Fibroblast of pulmonary artery (primary cell): ENCODE measurements at regions not wholly inside any gene's neighbourhood (a gene's known extent, or its start where the extent isn't known, plus 50 kb on each side); places are given as distances from the start of the nearest gene placed in this dataset.
A peak's percentile ranks its signal among the peaks of the same experiment; 100 is the strongest.

Experiments used
- DNase-seq: peaks from one replicate; pipeline ENCODE4 v3.0.0-alpha.2; 2010; ENCODE audit warnings: low read depth
- H3K4me3 ChIP-seq: replicated peaks from 2 replicates; pipeline ENCODE4 v1.5.1; 2011; ENCODE audit warnings: low read depth, mild to moderate bottlenecking, control low read depth, low read length, moderate library complexity
- TF ChIP-seq, protein P1 (sequence below): IDR thresholded peaks from 2 replicates; pipeline ENCODE4 v1.5.1; 2011; ENCODE audit warnings: mild to moderate bottlenecking, control low read depth, low read length, inconsistent platforms; ENCODE audit errors: missing control alignments

DNA sequence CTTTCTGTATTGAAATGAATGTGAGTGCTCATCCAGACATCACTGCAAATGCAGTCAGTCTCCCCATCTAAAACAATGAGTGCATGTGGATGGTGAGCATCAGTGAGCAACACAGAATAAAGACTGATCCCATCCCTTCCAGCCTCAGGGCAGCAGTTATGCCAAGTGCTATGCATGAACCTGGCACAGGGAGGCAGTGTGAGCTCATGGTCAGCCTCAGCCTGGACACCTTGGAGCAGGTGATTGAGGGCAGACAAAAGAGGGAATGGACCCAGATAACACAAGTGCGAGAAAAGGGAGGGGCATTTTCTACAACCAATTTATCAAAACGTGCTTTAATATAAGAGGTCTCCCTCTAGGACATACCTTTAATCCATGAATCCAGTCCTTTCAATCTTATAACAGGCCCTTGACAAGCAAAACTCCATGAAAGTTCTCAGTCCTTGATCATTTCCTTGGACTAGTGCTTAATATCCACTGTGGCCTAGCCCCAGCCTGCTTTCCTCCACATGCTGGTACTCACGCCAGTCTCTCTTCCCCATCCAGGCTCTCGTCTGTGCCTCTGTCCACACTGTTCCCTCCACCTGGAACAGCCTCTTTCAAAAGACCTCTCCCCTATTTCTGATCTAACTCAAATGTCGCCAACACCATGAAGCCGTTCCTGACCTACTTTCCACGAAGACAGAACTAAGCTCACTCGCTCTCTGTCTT lies 50.5 kb upstream of the LRRC55 start:
- no peak overlapping the region for H3K4me3 ChIP-seq
- DNase-seq: peak; percentile 34
- TF ChIP-seq, protein P1, sequence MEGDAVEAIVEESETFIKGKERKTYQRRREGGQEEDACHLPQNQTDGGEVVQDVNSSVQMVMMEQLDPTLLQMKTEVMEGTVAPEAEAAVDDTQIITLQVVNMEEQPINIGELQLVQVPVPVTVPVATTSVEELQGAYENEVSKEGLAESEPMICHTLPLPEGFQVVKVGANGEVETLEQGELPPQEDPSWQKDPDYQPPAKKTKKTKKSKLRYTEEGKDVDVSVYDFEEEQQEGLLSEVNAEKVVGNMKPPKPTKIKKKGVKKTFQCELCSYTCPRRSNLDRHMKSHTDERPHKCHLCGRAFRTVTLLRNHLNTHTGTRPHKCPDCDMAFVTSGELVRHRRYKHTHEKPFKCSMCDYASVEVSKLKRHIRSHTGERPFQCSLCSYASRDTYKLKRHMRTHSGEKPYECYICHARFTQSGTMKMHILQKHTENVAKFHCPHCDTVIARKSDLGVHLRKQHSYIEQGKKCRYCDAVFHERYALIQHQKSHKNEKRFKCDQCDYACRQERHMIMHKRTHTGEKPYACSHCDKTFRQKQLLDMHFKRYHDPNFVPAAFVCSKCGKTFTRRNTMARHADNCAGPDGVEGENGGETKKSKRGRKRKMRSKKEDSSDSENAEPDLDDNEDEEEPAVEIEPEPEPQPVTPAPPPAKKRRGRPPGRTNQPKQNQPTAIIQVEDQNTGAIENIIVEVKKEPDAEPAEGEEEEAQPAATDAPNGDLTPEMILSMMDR: peak; percentile 68
